ENCODE measurements at regions not wholly inside any gene's neighbourhood (a gene's known extent, or its start where the extent isn't known, plus 50 kb on each side); places are given as distances from the start of the nearest gene placed in this dataset.
"Not testable (repeated sequence)": the region's sequence is repeated elsewhere in the genome, so short reads cannot be mapped to it uniquely, and the experiment has no call there.

DNA sequence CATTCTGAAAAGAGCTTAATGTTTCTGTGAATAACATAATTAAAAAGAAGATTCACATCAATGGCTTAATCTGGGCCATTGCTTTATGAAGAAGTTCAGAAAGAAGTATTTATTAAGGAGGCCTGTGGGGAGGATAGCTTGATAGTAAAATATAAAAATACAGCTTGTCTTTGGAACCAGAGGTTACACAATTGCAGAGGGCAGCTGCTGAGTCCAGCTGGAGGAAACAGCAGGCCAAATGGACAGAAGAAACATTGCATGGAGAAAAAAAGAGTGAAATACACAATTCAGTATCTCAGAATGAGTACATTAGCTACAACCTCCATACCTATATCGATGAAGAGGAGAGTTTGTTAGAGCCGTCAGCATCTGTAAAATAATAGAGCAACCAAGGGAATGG lies 148.0 kb upstream of the NPY2R start:
- H3K27me3 ChIP-seq, result no peaks in the 10 kb centered on the region
- no peaks in the 10 kb centered on the region for H3K36me3 ChIP-seq (ENCODE audit: low read depth, missing control alignments)
- peaks cover 16% of the 10 kb centered on the region for H3K4me1 ChIP-seq
- TF ChIP-seq POLR2A (IDR thresholded peaks at IDR 0.05), result no peak
- TF ChIP-seq, protein P1, sequence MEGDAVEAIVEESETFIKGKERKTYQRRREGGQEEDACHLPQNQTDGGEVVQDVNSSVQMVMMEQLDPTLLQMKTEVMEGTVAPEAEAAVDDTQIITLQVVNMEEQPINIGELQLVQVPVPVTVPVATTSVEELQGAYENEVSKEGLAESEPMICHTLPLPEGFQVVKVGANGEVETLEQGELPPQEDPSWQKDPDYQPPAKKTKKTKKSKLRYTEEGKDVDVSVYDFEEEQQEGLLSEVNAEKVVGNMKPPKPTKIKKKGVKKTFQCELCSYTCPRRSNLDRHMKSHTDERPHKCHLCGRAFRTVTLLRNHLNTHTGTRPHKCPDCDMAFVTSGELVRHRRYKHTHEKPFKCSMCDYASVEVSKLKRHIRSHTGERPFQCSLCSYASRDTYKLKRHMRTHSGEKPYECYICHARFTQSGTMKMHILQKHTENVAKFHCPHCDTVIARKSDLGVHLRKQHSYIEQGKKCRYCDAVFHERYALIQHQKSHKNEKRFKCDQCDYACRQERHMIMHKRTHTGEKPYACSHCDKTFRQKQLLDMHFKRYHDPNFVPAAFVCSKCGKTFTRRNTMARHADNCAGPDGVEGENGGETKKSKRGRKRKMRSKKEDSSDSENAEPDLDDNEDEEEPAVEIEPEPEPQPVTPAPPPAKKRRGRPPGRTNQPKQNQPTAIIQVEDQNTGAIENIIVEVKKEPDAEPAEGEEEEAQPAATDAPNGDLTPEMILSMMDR (IDR thresholded peaks at IDR 0.05), result no peak
- 53 to 55% methylated on average over 2 of the region's 2 CpGs for WGBS, 2 donors
- H3K4me3 ChIP-seq, result no peak overlapping the region
- DNase-seq, result peak; percentile 34
- peak overlapping the region in 1 of 2 donors; percentile 51 for H3K27ac ChIP-seq
- intact Hi-C loops (cut with DNase I; ENCODE audit: low total_unique reads), result no loop called here
- H3K9me3 ChIP-seq, result no peaks in the 10 kb centered on the region

- intact Hi-C loops (cut with DNase I; ENCODE audit: low total_unique reads), result no loop called here
Observed at GRCh38 chr4:155060873-155061272, 147.6 kb upstream of the NPY2R start.

GRCh38 chr4:155062948-155063347 lies 145.5 kb upstream of the NPY2R start:
- peaks cover 16% of the 10 kb centered on the region for H3K4me1 ChIP-seq
- H3K4me3 ChIP-seq, result no peak overlapping the region
- no peak overlapping the region for H3K27ac ChIP-seq
- no peaks in the 10 kb centered on the region for H3K9me3 ChIP-seq
- no peak for DNase-seq
- intact Hi-C loops (cut with DNase I; ENCODE audit: low total_unique reads), result no loop called here
- H3K36me3 ChIP-seq (ENCODE audit: low read depth, missing control alignments), result no peaks in the 10 kb centered on the region
- H3K27me3 ChIP-seq, result no peaks in the 10 kb centered on the region
- TF ChIP-seq, protein P1 (IDR thresholded peaks at IDR 0.05), result no peak
- TF ChIP-seq POLR2A (IDR thresholded peaks at IDR 0.05), result no peak

More at GRCh38 chr4:155060873-155061272, 147.6 kb upstream of the NPY2R start:
- Histone ChIP-seq H3K27me3 (no peaks in the 10 kb centered on the region), H3K4me1 (peaks cover 16% of the 10 kb centered on the region), H3K36me3 (ENCODE audit: low read depth, missing control alignments) (no peaks in the 10 kb centered on the region), H3K27ac (no peak overlapping the region), H3K4me3 (no peak overlapping the region), H3K9me3 (no peaks in the 10 kb centered on the region)
- no peak for TF ChIP-seq POLR2A (IDR thresholded peaks at IDR 0.05)
- no peak for DNase-seq
- WGBS, 2 donors, result 46 to 65% methylated on average over 1 of the region's 1 CpG

DNA sequence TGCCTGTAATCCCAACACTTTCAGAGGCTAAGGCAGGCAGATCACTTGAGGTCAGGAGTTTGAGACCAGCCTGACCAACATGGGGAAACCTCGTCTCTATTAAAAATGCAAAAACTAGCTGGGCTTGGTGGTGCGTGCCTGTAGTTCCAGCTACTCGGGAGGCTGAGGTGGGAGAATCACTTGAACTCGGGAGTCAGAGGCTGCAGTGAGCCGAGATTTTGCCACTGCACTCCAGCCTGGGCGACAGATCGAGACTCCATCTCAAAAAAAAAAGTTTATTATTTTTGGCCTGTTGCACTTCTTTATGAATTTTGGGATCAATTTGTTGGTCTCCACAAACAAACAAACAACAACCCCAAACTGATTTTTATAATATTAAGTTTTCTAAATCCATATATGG lies 143.5 kb upstream of the NPY2R start:
- H3K4me3 ChIP-seq; H3K27ac ChIP-seq; H3K36me3 ChIP-seq (ENCODE audit: low read depth, missing control alignments); H3K27me3 ChIP-seq; DNase-seq; intact Hi-C loops (cut with DNase I; ENCODE audit: low total_unique reads); H3K9me3 ChIP-seq: not testable (repeated sequence)
- 92 to 100% methylated on average over 7 of the region's 7 CpGs for WGBS, 2 donors
- peaks cover 11% of the 10 kb centered on the region for H3K4me1 ChIP-seq

DNA sequence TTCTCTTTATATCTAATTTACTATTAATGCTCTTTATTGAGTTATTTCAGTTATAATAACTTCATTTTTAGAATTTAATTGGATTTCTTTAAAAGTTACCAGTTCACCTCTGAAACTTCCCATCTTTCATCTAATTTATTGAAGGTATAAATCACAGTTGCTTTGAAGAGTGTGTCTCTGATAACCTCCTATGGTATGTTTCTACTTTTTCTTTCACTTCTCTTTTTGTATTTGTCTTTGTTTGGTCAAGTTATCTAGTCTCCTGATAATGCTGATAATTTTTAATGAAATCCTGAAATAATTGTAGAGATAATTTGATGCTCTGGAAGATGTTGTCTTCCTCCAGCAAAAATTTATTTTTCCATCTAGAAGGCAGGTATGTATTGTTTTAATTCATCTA lies 141.6 kb upstream of the NPY2R start:
- no peak overlapping the region for H3K27ac ChIP-seq
- no peaks in the 10 kb centered on the region for H3K27me3 ChIP-seq
- H3K36me3 ChIP-seq (ENCODE audit: low read depth, missing control alignments), result no peaks in the 10 kb centered on the region
- no peak for DNase-seq
- TF ChIP-seq, protein P1 (IDR thresholded peaks at IDR 0.05), result no peak
- no peak for TF ChIP-seq POLR2A (IDR thresholded peaks at IDR 0.05)
- no peak overlapping the region for H3K4me3 ChIP-seq
- intact Hi-C loops (cut with DNase I; ENCODE audit: low total_unique reads), result no loop called here
- H3K4me1 ChIP-seq, result no peaks in the 10 kb centered on the region
- H3K9me3 ChIP-seq, result no peaks in the 10 kb centered on the region

DNA sequence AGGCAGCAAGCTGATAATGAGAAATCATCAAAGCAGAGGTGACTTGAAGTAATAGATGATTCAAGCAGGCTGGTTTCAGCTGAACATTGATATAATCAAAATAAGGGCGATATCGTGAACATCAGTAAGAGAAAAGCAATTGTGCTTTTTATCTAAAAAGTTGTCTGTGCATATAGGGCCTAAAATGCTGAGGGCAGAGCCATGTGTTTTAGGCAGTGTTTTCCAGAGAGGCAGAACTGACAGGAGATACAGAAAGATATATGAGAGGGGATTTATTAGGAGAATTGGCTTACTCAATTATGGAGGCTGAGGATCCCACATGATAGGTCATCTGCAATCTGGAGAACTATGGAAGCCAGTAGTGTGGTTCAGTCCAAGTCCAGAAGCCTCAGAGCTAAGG lies 136.5 kb upstream of the NPY2R start:
- Histone ChIP-seq H3K4me1 (peaks cover 13% of the 10 kb centered on the region), H3K27me3 (no peaks in the 10 kb centered on the region), H3K9me3 (no peaks in the 10 kb centered on the region), H3K36me3 (ENCODE audit: low read depth, missing control alignments) (no peaks in the 10 kb centered on the region), H3K27ac (peak overlapping the region in 1 of 2 donors; percentile 85), H3K4me3 (no peak overlapping the region)
- DNase-seq, result no peak
- TF ChIP-seq, protein P1 (IDR thresholded peaks at IDR 0.05), result no peak
- no peak for TF ChIP-seq POLR2A (IDR thresholded peaks at IDR 0.05)
- intact Hi-C loops (cut with DNase I; ENCODE audit: low total_unique reads), result no loop called here
- WGBS, 2 donors, result 69 to 75% methylated on average over 2 of the region's 2 CpGs
